LNCAP (cell line): ENCODE measurements at regions not wholly inside any gene's neighbourhood (a gene's known extent, or its start where the extent isn't known, plus 50 kb on each side); places are given as distances from the start of the nearest gene placed in this dataset.

ENCODE experiments used
- CTCF ChIP-seq: fragments of 450-650 bp; IDR thresholded peaks from 2 replicates; pipeline ENCODE4 v1.5.1; 2017; ENCODE audit warnings: mild to moderate bottlenecking

GRCh38 chr6:154637392-154637791, 95.8 kb upstream of the SCAF8 start:
- TF ChIP-seq CTCF: no peak

- TF ChIP-seq CTCF: no peak
Observed at GRCh38 chr6:154638369-154638768, 94.8 kb upstream of the SCAF8 start.

GRCh38 chr6:154648188-154648887, 84.9 kb upstream of the SCAF8 start:
- no peak for TF ChIP-seq CTCF

- no peak for TF ChIP-seq CTCF
Observed at GRCh38 chr6:154648888-154649205, 84.4 kb upstream of the SCAF8 start.

- TF ChIP-seq CTCF: no peak
Observed at GRCh38 chr6:154649721-154650120, 83.5 kb upstream of the SCAF8 start.

- no peak for TF ChIP-seq CTCF
Observed at GRCh38 chr6:154650351-154650750, 82.9 kb upstream of the SCAF8 start.

- no peak for TF ChIP-seq CTCF
Observed at GRCh38 chr6:154651656-154652055, 81.6 kb upstream of the SCAF8 start.

GRCh38 chr6:154653385-154653784, 79.8 kb upstream of the SCAF8 start:
- no peak for TF ChIP-seq CTCF
